ENCODE measurements at regions not wholly inside any gene's neighbourhood (a gene's known extent, or its start where the extent isn't known, plus 50 kb on each side); places are given as distances from the start of the nearest gene placed in this dataset.

DNA sequence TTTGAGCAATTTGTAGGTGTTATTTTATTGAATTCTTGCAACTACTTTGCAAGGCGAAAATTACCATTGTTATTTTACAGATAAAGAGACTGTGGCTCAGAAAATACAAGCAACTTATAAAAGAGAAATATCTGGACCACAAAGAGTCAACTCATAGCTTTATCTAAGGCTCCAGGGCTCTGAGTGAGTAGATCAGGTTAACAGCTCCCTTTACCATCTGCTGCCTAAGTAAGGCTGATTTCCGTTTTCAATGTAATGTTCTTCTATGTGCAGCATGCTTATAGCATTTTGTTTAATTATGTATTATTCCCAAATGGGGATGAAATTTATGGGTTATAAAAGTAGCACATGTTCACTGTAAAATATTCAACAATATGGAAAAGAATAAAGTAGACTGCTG, 299.1 kb upstream of the TNP1 start:
- TF ChIP-seq, protein P1, sequence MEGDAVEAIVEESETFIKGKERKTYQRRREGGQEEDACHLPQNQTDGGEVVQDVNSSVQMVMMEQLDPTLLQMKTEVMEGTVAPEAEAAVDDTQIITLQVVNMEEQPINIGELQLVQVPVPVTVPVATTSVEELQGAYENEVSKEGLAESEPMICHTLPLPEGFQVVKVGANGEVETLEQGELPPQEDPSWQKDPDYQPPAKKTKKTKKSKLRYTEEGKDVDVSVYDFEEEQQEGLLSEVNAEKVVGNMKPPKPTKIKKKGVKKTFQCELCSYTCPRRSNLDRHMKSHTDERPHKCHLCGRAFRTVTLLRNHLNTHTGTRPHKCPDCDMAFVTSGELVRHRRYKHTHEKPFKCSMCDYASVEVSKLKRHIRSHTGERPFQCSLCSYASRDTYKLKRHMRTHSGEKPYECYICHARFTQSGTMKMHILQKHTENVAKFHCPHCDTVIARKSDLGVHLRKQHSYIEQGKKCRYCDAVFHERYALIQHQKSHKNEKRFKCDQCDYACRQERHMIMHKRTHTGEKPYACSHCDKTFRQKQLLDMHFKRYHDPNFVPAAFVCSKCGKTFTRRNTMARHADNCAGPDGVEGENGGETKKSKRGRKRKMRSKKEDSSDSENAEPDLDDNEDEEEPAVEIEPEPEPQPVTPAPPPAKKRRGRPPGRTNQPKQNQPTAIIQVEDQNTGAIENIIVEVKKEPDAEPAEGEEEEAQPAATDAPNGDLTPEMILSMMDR (IDR thresholded peaks at IDR 0.05; ENCODE audit: insufficient read depth, low read length, poor library complexity, severe bottlenecking): no peak
- TF ChIP-seq EZH2phosphoT487 (conservative IDR thresholded peaks at IDR 0.05; ENCODE audit: low read length): no peak

Data from SU-DHL-6 (cell line).